ENCODE measurements at regions not wholly inside any gene's neighbourhood (a gene's known extent, or its start where the extent isn't known, plus 50 kb on each side); places are given as distances from the start of the nearest gene placed in this dataset.

- WGBS: 100% methylated on average over 1 of the region's 2 CpGs
- peak overlapping the region; percentile 27 for H2AFZ ChIP-seq (ENCODE audit: low read depth, low read length)
- no peak overlapping the region for H4K8ac ChIP-seq (ENCODE audit: low read length)
These were observed 1507.2 kb upstream of the ZEB2 start for GRCh38 chr2:146027156-146027555.

GRCh38 chr2:146025519-146025918, 1505.6 kb upstream of the ZEB2 start:
- Histone ChIP-seq H3K14ac (ENCODE audit: low read length in 2 of 2) (no peak overlapping the region), H3K4ac (ENCODE audit: low read depth in 1 of 2, low read length in 2 of 2) (no peak overlapping the region), H2AK5ac (ENCODE audit: low read length, severe bottlenecking) (no peak overlapping the region), H2AFZ (ENCODE audit: low read depth, low read length) (no peak overlapping the region), H3K4me2 (ENCODE audit: low read length, poor library complexity, severe bottlenecking) (no peak overlapping the region), H3K27ac (ENCODE audit: low read length, poor library complexity, severe bottlenecking) (no peak overlapping the region), H3K9me3 (ENCODE audit: control insufficient read depth, low read length) (peaks cover 2% of the 10 kb centered on the region), H3K9ac (ENCODE audit: low read length) (no peak overlapping the region), H3K4me1 (ENCODE audit: control insufficient read depth, insufficient read depth, low read depth, low read length) (no peaks in the 10 kb centered on the region), H3K36me3 (ENCODE audit: control insufficient read depth in 1 of 2, insufficient read depth in 2 of 2, low read depth in 1 of 2, low read length in 2 of 2) (no peaks in the 10 kb centered on the region), H4K8ac (ENCODE audit: low read length) (no peak overlapping the region), H2BK12ac (ENCODE audit: low read length in 2 of 2) (no peak overlapping the region), H2BK15ac (ENCODE audit: low read depth, poor library complexity, severe bottlenecking) (no peak overlapping the region), H3K18ac (ENCODE audit: low read depth in 1 of 2, low read length in 2 of 2) (no peak overlapping the region), H3K27me3 (ENCODE audit: control insufficient read depth in 1 of 2, insufficient read depth in 1 of 2, low read length in 2 of 2) (no peaks in the 10 kb centered on the region), H2BK5ac (ENCODE audit: low read depth, low read length, poor library complexity, severe bottlenecking) (no peak overlapping the region), H3K79me1 (replicated peaks; ENCODE audit: low read length, poor library complexity, severe bottlenecking) (no peaks in the 10 kb centered on the region), H3K23ac (ENCODE audit: low read length in 2 of 2) (no peak overlapping the region), H3K4me3 (ENCODE audit: insufficient read depth in 1 of 2, low read depth in 1 of 2, low read length in 2 of 2) (no peak overlapping the region), H2BK120ac (ENCODE audit: low read depth, low read length) (no peak overlapping the region), H4K91ac (ENCODE audit: low read length) (no peak overlapping the region)
- no peak for DNase-seq
- WGBS: no CpG with 5 or more reads among the region's 1 CpG

More at GRCh38 chr2:146027156-146027555, 1507.2 kb upstream of the ZEB2 start:
- H2BK120ac ChIP-seq (ENCODE audit: low read depth, low read length): no peak overlapping the region
- no peaks in the 10 kb centered on the region for H3K27me3 ChIP-seq (ENCODE audit: control insufficient read depth in 1 of 2, insufficient read depth in 1 of 2, low read length in 2 of 2)
- no peak overlapping the region for H2BK12ac ChIP-seq (ENCODE audit: low read length in 2 of 2)
- no peak overlapping the region for H3K4ac ChIP-seq (ENCODE audit: low read depth in 1 of 2, low read length in 2 of 2)
- H3K4me1 ChIP-seq (ENCODE audit: control insufficient read depth, insufficient read depth, low read depth, low read length): no peaks in the 10 kb centered on the region
- H2BK15ac ChIP-seq (ENCODE audit: low read depth, poor library complexity, severe bottlenecking): no peak overlapping the region
- H3K9me3 ChIP-seq (ENCODE audit: control insufficient read depth, low read length): peaks cover 2% of the 10 kb centered on the region
- no peaks in the 10 kb centered on the region for H3K79me1 ChIP-seq (replicated peaks; ENCODE audit: low read length, poor library complexity, severe bottlenecking)
- no peak overlapping the region for H3K18ac ChIP-seq (ENCODE audit: low read depth in 1 of 2, low read length in 2 of 2)
- no peak overlapping the region for H3K4me2 ChIP-seq (ENCODE audit: low read length, poor library complexity, severe bottlenecking)
- no peak overlapping the region for H4K91ac ChIP-seq (ENCODE audit: low read length)
- no peak overlapping the region for H3K9ac ChIP-seq (ENCODE audit: low read length)
- DNase-seq: no peak
- H3K27ac ChIP-seq (ENCODE audit: low read length, poor library complexity, severe bottlenecking): no peak overlapping the region
- no peak overlapping the region for H2BK5ac ChIP-seq (ENCODE audit: low read depth, low read length, poor library complexity, severe bottlenecking)
- no peak overlapping the region for H3K23ac ChIP-seq (ENCODE audit: low read length in 2 of 2)
- no peak overlapping the region for H3K14ac ChIP-seq (ENCODE audit: low read length in 2 of 2)
- H2AK5ac ChIP-seq (ENCODE audit: low read length, severe bottlenecking): no peak overlapping the region
- H3K36me3 ChIP-seq (ENCODE audit: control insufficient read depth in 1 of 2, insufficient read depth in 2 of 2, low read depth in 1 of 2, low read length in 2 of 2): no peaks in the 10 kb centered on the region
- H3K4me3 ChIP-seq (ENCODE audit: insufficient read depth in 1 of 2, low read depth in 1 of 2, low read length in 2 of 2): no peak overlapping the region

- H3K9me3 ChIP-seq (ENCODE audit: control insufficient read depth, low read length): peaks cover 2% of the 10 kb centered on the region
- no peak for DNase-seq
- no peak overlapping the region for H3K4ac ChIP-seq (ENCODE audit: low read depth in 1 of 2, low read length in 2 of 2)
- no peak overlapping the region for H2AK5ac ChIP-seq (ENCODE audit: low read length, severe bottlenecking)
- no peak overlapping the region for H3K4me2 ChIP-seq (ENCODE audit: low read length, poor library complexity, severe bottlenecking)
- no peak overlapping the region for H4K91ac ChIP-seq (ENCODE audit: low read length)
- no peak overlapping the region for H2AFZ ChIP-seq (ENCODE audit: low read depth, low read length)
- no peak overlapping the region for H2BK12ac ChIP-seq (ENCODE audit: low read length in 2 of 2)
- H3K79me1 ChIP-seq (replicated peaks; ENCODE audit: low read length, poor library complexity, severe bottlenecking): no peaks in the 10 kb centered on the region
- no peak overlapping the region for H3K23ac ChIP-seq (ENCODE audit: low read length in 2 of 2)
- H3K14ac ChIP-seq (ENCODE audit: low read length in 2 of 2): no peak overlapping the region
- H2BK15ac ChIP-seq (ENCODE audit: low read depth, poor library complexity, severe bottlenecking): no peak overlapping the region
- H2BK120ac ChIP-seq (ENCODE audit: low read depth, low read length): no peak overlapping the region
- no CpG with 5 or more reads among the region's 1 CpG for WGBS
- H3K4me3 ChIP-seq (ENCODE audit: insufficient read depth in 1 of 2, low read depth in 1 of 2, low read length in 2 of 2): no peak overlapping the region
- H2BK5ac ChIP-seq (ENCODE audit: low read depth, low read length, poor library complexity, severe bottlenecking): no peak overlapping the region
- H3K36me3 ChIP-seq (ENCODE audit: control insufficient read depth in 1 of 2, insufficient read depth in 2 of 2, low read depth in 1 of 2, low read length in 2 of 2): no peaks in the 10 kb centered on the region
- no peak overlapping the region for H3K27ac ChIP-seq (ENCODE audit: low read length, poor library complexity, severe bottlenecking)
- H3K27me3 ChIP-seq (ENCODE audit: control insufficient read depth in 1 of 2, insufficient read depth in 1 of 2, low read length in 2 of 2): no peaks in the 10 kb centered on the region
- H4K8ac ChIP-seq (ENCODE audit: low read length): no peak overlapping the region
- H3K4me1 ChIP-seq (ENCODE audit: control insufficient read depth, insufficient read depth, low read depth, low read length): no peaks in the 10 kb centered on the region
- H3K18ac ChIP-seq (ENCODE audit: low read depth in 1 of 2, low read length in 2 of 2): no peak overlapping the region
- no peak overlapping the region for H3K9ac ChIP-seq (ENCODE audit: low read length)
These were observed 1504.4 kb upstream of the ZEB2 start for GRCh38 chr2:146024212-146024743.

GRCh38 chr2:146004462-146004861, 1484.5 kb upstream of the ZEB2 start:
- peak; percentile 51 for DNase-seq
- no peak overlapping the region for H3K18ac ChIP-seq (ENCODE audit: low read depth in 1 of 2, low read length in 2 of 2)
- H3K4me3 ChIP-seq (ENCODE audit: insufficient read depth in 1 of 2, low read depth in 1 of 2, low read length in 2 of 2): no peak overlapping the region
- no peak overlapping the region for H3K4me2 ChIP-seq (ENCODE audit: low read length, poor library complexity, severe bottlenecking)
- no peak overlapping the region for H2BK5ac ChIP-seq (ENCODE audit: low read depth, low read length, poor library complexity, severe bottlenecking)
- no peak overlapping the region for H2AK5ac ChIP-seq (ENCODE audit: low read length, severe bottlenecking)
- H3K36me3 ChIP-seq (ENCODE audit: control insufficient read depth in 1 of 2, insufficient read depth in 2 of 2, low read depth in 1 of 2, low read length in 2 of 2): no peaks in the 10 kb centered on the region
- no peak overlapping the region for H4K91ac ChIP-seq (ENCODE audit: low read length)
- no peaks in the 10 kb centered on the region for H3K27me3 ChIP-seq (ENCODE audit: control insufficient read depth in 1 of 2, insufficient read depth in 1 of 2, low read length in 2 of 2)
- no peak overlapping the region for H3K27ac ChIP-seq (ENCODE audit: low read length, poor library complexity, severe bottlenecking)
- peaks cover 4% of the 10 kb centered on the region for H3K9me3 ChIP-seq (ENCODE audit: control insufficient read depth, low read length)
- H2AFZ ChIP-seq (ENCODE audit: low read depth, low read length): no peak overlapping the region
- H3K79me1 ChIP-seq (replicated peaks; ENCODE audit: low read length, poor library complexity, severe bottlenecking): no peaks in the 10 kb centered on the region
- H2BK12ac ChIP-seq (ENCODE audit: low read length in 2 of 2): no peak overlapping the region
- no peak overlapping the region for H3K9ac ChIP-seq (ENCODE audit: low read length)
- no peak overlapping the region for H4K8ac ChIP-seq (ENCODE audit: low read length)
- no peak overlapping the region for H3K23ac ChIP-seq (ENCODE audit: low read length in 2 of 2)
- H3K4me1 ChIP-seq (ENCODE audit: control insufficient read depth, insufficient read depth, low read depth, low read length): no peaks in the 10 kb centered on the region
- no peak overlapping the region for H3K4ac ChIP-seq (ENCODE audit: low read depth in 1 of 2, low read length in 2 of 2)
- no peak overlapping the region for H2BK120ac ChIP-seq (ENCODE audit: low read depth, low read length)
- H2BK15ac ChIP-seq (ENCODE audit: low read depth, poor library complexity, severe bottlenecking): no peak overlapping the region
- no peak overlapping the region for H3K14ac ChIP-seq (ENCODE audit: low read length in 2 of 2)
